ENCODE measurements at regions not wholly inside any gene's neighbourhood (a gene's known extent, or its start where the extent isn't known, plus 50 kb on each side); places are given as distances from the start of the nearest gene placed in this dataset.

- DNase-seq, result no peak
- Histone ChIP-seq H3K9me3 (peaks cover 0 to 15% (median 5%) of the 10 kb centered on the region in 3 donors), H3K4me1 (no peaks in the 10 kb centered on the region), H3K36me3 (no peaks in the 10 kb centered on the region), H3K4me3 (no peak overlapping the region), H3K27me3 (no peaks in the 10 kb centered on the region), H3K27ac (no peak overlapping the region)
- no peak for TF ChIP-seq CTCF (IDR thresholded peaks at IDR 0.05)
- TF ChIP-seq POLR2A (IDR thresholded peaks at IDR 0.05), result no peak
- WGBS, 2 donors, result 33 to 40% methylated on average over 1 of the region's 1 CpG
- intact Hi-C loops (cut with DNase I), result no loop called here
These were observed 151.5 kb upstream of the TOM1L1 start for GRCh38 chr17:54749157-54749556.

- no peak for DNase-seq
- H3K9me3 ChIP-seq, result no peaks in the 10 kb centered on the region
- no peak overlapping the region for H3K4me3 ChIP-seq
- 81 to 100% methylated on average over 4 to 7 of the region's 15 CpGs for WGBS, 2 donors
- H3K4me1 ChIP-seq, result no peaks in the 10 kb centered on the region
- H3K27ac ChIP-seq, result no peak overlapping the region
- TF ChIP-seq CTCF (IDR thresholded peaks at IDR 0.05) (peak in 1 of 6 experiments; percentile 8), POLR2A (IDR thresholded peaks at IDR 0.05) (no peak)
- H3K36me3 ChIP-seq, result no peaks in the 10 kb centered on the region
- intact Hi-C loops (cut with DNase I), result no loop called here
- H3K27me3 ChIP-seq, result no peaks in the 10 kb centered on the region
These were observed 146.1 kb upstream of the TOM1L1 start for GRCh38 chr17:54754560-54754959.

- Histone ChIP-seq H3K9me3 (no peaks in the 10 kb centered on the region), H3K4me3 (no peak overlapping the region), H3K27me3 (no peaks in the 10 kb centered on the region), H3K27ac (no peak overlapping the region), H3K4me1 (no peaks in the 10 kb centered on the region), H3K36me3 (no peaks in the 10 kb centered on the region)
- DNase-seq, result no peak
- intact Hi-C loops (cut with DNase I), result no loop called here
- 48 to 52% methylated on average over 3 of the region's 3 CpGs for WGBS, 2 donors
- no peak for TF ChIP-seq CTCF (IDR thresholded peaks at IDR 0.05)
These were observed 139.8 kb upstream of the TOM1L1 start for GRCh38 chr17:54760836-54761235.

- no peak for DNase-seq
- TF ChIP-seq CTCF (IDR thresholded peaks at IDR 0.05), result no peak
- no peak for TF ChIP-seq POLR2A (IDR thresholded peaks at IDR 0.05)
- intact Hi-C loops (cut with DNase I), result no loop called here
- Histone ChIP-seq H3K36me3 (no peaks in the 10 kb centered on the region), H3K4me3 (no peak overlapping the region), H3K27me3 (no peaks in the 10 kb centered on the region), H3K9me3 (no peaks in the 10 kb centered on the region), H3K4me1 (no peaks in the 10 kb centered on the region), H3K27ac (no peak overlapping the region)
- 50 to 59% methylated on average over 2 of the region's 2 CpGs for WGBS, 2 donors
These were observed 129.8 kb upstream of the TOM1L1 start for GRCh38 chr17:54770836-54771235.

- H3K27me3 ChIP-seq, result no peaks in the 10 kb centered on the region
- H3K27ac ChIP-seq, result no peak overlapping the region
- H3K4me3 ChIP-seq, result no peak overlapping the region
- intact Hi-C loops (cut with DNase I), result no loop called here
- H3K36me3 ChIP-seq, result no peaks in the 10 kb centered on the region
- no peaks in the 10 kb centered on the region for H3K9me3 ChIP-seq
- H3K4me1 ChIP-seq, result no peaks in the 10 kb centered on the region
- no peak for DNase-seq
- TF ChIP-seq POLR2A (IDR thresholded peaks at IDR 0.05) (no peak), CTCF (IDR thresholded peaks at IDR 0.05) (no peak)
- 25 to 27% methylated on average over 1 of the region's 1 CpG for WGBS, 2 donors
These were observed 129.2 kb upstream of the TOM1L1 start for GRCh38 chr17:54771409-54771915.

Measured in esophagus squamous epithelium (tissue), 5 donors.